Stimulated activated CD8-positive, alpha-beta memory T cell treated with anti-CD3 and anti-CD28 coated beads, Interleukin-4, amount 100 ng/mL, for 4 hours (primary cell): ENCODE measurements at regions not wholly inside any gene's neighbourhood (a gene's known extent, or its start where the extent isn't known, plus 50 kb on each side); places are given as distances from the start of the nearest gene placed in this dataset.

Source experiments
- DNase-seq, 2 donors: peaks; one replicate each; pipeline ENCODE4 v3.0.0-alpha.2; 2020; ENCODE audit warnings: low read depth in 2 of 2, low spot score in 1 of 2

DNA sequence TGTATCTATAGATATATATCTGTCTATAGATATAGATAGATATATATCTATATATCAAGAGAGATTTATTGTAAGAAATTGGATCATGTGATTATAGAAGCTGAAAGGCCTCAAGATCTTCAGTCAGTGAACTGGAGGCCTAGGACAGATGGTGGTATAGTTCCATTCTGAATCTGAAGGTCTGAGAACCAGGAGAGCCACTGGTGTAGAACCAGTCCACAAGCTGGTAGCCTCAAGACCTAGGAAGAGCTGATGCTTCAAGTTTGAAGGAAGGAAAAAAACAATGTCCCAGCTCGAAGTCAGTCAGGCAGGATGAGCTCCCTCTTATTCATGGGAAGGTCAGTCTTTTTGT, 213.2 kb upstream of the JUN start:
- DNase-seq: no peak

DNA sequence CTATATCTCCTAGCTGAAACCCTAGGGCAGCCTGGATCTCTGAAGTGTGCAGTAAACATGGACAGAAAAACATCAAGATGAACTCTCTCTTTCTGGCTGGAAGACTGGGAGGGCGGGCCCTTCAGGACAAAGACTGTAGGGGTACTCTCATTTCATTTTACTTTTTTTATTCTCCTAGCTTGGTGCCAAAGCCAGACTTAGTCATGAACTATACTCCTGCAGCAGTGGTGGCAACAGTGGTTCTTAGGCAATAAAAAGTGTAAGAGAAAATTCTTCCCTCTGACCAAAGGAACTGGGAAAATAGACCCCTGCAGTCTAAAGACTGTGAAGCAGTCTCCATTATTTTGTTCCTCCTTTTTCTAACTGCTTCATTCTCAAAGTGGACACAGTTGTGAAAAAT, 213.8 kb upstream of the JUN start:
- DNase-seq: no peak

DNA sequence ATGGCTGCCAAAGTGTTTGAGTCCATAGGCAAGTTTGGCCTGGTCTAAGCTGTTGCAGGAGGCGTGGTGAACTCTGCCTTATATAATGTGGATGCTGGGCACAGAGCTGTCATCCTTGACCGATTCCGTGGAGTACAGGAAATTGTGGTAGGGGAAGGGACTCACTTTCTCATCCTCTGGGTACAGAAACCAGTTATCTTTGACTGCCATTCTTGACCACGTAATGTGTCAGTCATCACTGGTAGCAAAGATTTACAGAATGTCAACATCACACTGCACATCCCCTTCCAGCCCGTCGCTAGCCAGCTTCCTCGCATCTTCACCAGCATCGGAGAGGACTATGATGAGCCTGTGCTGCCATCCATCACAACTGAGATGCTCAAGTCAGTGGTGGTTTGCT, 215.8 kb upstream of the JUN start:
- no peak for DNase-seq

DNA sequence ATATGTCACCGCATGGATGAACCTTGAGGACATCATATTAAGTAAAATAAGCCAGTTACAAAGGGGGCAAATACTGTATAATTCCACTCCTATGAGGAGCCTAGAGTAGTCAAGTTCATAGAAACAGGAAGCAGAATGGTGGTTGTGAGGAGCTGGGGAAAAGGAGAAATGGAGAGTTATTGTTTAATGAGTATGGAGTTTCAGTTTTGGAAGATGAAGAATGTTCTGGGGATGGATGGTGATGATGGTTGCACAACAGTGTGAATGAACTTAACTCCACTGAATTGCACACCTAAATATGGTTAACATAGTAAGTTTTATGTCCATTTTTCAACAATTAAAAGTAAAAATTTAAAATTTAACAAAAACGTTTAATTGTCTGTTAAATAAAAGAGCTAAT, 220.9 kb upstream of the JUN start:
- DNase-seq: no peak

DNA sequence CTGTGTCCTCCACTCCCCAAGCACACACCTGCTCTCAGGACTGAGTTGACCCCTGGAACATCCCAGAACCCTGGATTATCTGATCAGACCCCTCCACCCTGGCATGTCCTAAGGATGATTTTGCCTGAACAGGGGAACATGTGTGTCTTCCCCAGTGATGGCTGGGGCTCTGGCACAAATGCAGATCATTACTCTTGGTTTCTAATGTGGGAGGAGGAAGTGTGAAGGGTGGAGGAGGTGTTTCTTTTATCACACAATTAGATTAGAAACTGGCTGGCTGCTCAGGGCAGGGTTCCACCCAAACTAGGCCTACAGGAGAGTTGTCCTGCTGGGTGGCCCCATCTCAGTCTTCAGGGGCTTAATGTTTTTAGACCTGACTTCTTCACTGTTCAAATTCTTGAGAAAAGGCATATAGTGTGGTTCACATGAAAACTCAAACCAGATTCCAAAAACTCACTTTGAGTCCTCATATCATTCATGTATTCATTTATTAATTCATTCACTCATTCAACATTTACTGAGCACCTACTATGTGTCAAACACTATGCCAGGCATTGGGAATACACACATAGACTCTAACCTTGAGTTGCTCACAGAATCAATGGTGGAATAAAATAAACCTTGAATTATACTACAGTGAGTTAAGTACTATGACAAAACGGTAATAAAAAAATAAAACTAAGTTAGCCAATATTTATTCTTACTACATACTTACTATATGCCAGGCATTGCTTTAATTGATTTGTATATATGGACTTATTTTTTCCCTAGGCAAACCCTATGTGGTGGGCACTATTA, 221.8 kb upstream of the JUN start:
- DNase-seq: no peak

DNA sequence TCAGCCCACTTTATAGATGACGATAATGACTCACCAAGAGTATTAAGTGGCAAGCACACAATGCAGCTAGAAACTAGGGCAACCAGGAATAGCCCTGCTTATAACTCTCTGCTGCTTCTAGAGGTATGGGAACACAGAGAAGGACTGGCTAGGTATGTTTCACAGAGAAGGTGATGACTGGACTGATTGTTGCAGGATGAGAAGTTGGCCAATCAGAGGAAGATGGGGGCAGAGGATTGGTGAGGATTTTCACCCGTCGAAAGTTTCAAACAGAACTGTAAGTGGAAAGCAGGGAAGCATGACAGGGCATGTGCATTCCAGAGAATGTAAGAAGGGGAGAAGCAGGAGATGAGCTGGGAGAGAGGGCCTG, 222.4 kb upstream of the JUN start:
- DNase-seq: no peak

DNA sequence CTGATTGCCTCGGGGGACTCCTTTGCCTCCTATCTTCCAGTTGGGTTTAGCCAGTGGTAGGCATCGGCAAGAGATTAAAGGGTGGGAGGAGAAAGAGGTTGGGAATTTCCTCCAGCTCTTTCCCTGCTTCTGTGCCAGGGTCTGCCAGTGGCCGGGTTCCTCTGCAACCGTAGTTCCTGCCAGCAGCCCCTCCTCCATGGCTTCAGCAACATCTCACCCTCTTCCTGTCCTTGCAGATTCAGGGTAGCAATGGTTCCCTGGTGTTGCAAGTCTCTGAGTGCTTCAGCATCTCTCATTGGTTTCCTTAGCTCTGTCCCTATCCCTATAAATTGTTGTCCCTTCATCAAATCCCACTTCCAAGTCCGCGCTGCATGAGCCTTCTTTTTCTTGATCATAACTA, 223.1 kb upstream of the JUN start:
- no peak for DNase-seq

DNA sequence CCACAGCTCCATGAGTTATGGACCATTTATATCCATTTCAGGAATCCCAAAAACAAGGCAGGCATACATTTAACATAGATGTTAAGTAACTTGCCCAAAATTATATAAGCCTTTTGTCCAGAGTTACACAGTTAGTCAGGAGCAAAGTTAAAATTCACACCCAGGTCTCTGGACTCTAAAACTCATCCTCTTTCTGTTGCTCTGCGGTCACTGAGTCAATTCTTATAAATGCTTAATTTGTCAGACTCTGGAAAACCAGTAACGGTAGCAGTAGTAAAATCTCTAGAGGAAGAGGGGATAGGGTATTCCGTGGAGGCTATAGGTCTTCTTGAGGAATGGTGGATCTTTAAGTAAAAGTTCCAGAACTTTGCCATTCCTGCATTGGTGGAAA, 223.6 kb upstream of the JUN start:
- DNase-seq: no peak

DNA sequence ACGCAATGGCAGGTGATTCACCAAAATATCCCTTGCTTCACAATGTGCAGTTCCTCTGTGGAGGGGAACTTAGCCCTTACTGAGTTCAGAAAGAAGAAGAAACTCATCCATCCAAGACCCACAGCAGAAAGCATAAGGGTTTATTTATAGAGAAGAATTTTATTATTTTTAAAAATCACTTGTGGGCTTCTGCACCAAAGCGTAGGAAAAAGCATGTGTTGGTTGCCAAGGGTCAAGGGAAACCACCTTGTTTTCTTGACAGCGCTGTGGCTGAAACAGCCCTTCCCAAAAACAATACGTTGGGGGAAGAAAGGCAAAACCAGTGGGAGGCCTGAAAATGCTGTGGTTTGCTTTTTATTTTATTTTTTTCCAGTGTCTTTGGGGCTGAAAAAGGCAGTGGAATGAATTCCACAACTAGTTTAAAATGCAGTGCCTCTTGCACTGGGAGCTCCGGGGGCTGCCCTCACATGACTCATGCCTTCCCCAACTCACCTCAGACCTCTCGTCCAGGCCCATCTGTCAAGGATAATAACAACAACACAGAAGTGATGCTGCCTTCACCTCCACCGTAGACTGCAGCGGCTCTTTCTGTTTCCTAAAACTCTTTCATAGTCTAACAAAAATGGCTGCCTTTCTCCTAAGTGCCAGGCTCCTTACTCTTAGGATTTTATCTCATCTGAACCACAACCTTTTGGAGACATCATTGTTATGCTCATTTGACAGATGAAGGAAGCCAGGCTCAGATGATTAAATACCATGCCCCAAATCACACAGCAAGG, 224.2 kb upstream of the JUN start:
- DNase-seq: no peak

DNA sequence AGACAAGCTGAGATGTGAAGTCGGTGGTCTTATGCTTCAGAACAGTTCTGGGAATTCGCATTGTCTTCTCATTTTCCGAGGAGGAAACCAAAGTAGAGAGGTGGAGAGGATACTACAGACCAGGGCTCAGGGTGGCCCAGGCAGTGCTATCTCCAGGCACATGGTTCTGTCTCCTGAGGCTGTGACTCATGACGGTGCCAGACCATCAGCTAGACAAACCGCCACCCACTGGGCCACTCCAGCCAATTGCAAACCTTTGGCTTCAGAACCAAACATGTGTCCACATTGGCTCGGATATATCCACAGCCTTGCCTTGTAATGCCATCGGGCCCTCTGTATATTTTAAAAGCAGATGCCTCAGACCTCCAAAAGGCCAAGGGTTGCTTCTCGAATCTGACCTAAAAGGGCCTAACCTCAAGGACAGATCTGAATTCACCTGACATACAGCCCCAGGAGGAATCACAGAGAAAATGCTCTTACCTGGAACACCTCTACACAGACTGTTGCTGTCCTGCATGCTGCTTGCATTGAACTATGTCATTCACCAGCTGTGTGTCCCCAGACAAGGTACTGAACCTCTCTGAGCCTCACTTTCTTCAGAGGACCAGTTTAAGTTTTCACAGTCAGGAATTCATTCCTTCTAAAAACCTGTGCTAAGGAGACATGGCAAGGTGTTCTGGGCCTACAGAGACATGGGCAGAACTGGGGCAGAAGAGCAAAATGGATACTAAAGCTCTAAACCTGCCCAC, 224.9 kb upstream of the JUN start:
- DNase-seq: no peak

DNA sequence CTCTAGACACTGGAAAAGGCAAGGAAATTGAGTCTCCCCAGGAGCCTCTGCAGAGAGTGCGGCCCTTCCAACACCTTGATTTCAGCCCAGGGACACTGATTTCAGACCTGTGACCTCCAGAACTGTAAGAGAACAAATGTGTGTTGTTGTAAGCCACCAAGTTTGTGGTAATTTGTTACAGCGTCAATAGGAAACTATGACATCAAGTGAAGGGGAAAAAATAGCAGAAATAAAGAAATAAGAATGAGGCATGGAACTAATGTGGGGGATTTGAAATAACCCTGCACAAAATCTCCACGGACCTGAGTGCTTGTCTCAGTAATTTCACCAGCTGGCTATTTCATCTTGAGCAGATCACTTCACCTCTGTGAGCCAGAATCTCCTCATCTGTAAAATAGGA, 227.8 kb upstream of the JUN start:
- no peak for DNase-seq

DNA sequence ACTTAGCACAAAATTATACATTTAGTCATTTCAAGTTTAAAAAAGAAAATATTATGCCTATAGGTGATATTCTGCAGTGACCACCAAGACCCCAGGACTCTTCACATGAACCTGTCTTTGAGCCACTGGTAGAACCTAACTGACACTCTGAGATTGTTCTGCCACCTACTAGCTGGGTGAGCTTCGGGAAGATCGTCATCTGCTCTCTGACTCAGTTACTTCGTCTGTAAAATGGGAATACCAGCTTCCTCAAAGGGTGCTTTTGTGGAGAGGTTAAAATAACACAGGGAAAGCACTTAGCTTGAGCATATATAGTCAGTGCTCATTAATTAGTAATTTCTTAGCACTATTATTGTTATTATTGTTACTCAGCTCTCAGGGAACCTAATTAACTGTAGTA, 228.5 kb upstream of the JUN start:
- no peak for DNase-seq

DNA sequence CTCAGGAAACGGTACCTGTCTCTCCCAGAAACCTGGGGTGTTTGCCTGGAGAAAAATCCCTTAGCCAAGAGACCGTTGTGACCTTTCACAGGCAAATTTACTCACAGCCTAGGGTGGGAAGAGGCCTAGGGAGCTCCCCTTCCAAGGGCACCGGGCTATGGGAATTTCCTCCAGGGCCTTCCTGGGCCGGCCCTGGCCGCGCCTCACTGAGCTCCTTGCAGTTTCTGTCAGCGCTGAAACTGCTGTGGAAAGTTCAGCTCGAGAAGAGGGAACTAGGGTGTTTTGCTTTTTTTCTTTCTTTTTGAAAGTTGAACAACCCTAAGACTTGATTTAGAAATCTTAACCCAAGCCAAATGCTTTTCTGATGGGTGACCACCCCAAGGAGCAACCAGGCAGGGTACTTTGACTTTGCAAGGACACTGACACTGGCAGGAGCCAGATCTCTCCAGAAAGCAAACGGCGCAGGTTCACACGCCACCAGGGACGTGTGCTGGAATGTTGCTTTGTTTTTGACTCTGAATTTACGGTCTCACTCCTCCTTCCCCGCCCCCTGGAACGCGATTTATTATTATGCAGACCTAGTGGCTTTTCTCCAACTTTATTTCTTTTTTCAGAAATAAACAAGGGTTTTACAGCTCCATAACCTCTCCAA, 229.6 kb upstream of the JUN start:
- DNase-seq: no peak

DNA sequence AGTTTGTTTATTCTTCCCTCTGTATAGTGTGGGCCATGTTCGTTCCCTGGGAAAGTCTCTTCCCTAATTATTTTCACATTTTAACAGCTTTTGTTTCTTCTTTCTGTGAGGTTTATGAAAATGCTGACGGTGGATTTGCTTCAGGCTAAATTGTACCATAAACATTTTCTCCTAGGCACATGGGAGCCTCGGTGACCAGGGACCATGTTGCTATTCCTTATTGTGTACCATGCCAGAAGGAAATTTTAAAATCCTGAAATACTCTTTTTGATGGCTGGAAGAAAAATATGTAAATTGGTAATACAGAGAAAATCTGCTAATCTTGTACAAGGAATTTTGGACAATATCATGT, 230.1 kb upstream of the JUN start:
- no peak for DNase-seq

DNA sequence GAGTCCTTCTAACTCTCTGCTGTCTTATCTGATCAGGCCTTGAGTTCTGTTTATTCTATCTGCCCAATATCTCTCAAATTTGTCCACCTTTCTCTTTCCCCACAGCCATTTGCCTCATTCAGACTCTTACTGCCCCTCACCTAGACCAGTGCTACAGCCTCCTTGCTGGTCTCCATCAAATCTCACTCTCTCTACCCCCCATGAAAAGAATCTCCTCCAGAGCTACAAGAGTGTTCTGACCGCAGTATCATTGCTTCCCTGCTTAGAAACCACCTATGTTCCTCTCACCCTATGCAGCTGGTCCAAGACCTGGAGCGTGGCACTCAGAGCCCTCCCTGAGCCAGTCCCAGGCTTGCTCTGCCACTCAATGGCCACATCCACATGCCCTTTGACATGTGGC, 231.0 kb upstream of the JUN start:
- no peak for DNase-seq

DNA sequence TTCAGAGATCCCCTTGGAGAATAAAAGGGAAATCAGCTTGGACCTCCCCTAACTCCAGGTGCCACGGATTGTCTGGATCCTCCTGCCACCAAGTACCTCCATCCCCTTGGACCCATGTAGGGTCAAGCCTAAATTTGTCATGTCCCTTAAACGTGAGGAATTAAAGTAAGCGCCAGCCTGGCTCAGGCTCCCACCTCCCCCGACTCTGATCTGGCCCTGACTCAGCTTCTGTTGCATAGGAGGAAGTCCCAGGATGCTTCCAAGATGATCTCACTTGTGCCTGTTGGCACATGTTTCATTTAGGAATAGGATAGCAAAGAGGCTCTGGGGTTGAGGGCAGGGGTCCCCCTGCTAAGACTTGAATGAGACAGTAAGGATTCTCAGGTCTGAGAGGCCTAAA, 231.9 kb upstream of the JUN start:
- DNase-seq: no peak

DNA sequence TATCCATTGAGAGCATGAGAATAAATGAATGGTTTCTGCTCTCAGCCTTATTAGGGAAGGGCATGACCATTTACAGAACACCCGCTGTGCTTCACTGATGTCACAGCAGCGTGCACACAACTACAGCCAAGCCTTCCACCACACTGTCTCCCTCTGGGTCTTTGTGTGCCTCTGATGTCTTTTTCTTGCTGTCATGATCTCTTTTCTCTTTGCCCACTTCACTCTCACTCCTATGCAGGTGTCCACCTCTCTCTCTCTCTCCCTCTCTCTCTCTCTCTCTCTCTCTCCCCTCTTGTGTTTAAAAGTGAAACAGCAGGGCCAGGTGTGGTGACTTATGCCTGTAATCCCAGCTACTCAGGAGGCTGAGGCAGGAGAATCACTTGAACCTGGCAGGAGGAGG, 232.5 kb upstream of the JUN start:
- no peak for DNase-seq

DNA sequence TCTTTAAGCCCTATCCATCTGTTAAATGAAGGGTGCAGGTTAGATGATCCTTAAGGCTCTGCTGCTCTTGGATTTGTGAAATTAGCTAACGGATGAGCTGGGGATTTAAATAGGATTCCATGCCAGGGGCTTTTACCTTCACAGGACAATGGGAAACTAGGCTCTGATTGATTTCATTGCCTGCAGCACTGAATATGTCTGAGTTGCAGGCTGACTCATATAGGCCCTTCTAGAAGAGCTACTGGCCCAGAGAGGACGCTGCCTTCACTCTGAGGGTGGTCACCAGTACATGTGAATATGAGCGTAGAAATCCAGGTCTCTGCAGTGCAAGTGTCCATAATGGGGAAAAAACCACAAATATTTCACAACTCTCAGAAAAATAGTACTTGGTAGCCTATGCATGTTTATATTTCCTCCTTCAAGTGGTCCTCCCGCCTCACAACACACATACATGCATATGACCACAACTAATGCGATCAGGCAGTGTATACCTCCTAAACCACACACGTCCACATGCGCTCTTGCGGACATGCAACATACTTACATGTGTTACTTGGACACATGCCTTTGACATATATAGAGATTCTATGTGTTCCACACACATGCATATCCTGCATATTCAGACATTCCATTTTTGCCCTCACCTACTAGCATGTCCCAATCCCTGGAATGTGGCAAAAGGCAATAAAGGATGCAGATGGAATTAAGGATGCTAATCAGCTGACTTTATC, 233.8 kb upstream of the JUN start:
- DNase-seq: no peak

DNA sequence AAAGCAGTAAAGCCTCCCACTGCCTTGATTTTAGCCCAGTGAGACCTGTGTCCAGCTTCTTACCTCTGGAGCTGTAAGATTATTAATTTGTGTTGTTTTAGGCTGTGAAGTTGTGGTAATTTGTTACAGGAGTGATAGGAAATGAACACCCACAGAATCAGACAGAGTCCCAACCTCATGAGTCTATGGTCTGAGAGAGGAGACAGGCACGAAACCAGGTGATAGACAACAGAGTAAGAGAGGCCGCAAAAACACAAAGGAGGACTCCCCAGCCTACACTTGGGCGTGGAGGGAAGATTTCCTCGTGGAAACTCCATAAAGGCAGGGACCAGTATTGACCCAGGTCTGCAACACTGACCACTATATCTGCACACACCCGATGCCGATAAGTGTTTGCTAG, 234.6 kb upstream of the JUN start:
- no peak for DNase-seq

DNA sequence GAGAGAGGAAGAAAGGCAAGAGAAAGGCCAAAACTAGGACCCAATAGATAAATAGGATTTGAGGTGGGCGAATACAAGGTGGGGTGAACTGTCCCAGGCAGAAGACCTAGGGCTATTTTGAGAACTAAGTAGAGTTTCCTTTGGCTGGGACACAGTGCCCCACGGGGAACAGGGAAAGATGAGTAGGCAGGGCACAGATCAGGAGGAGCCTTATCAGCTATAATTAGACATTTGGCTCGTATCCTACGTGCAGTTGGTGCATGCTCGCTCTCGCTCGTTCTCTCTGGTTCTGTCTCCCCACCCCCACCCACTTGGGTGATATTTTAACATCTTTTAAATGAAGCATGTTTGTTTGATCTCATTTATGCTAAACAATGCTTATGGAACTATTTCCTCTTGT, 235.0 kb upstream of the JUN start:
- DNase-seq: no peak
